AG04449 (cell line): ENCODE measurements at regions not wholly inside any gene's neighbourhood (a gene's known extent, or its start where the extent isn't known, plus 50 kb on each side); places are given as distances from the start of the nearest gene placed in this dataset.

Experiments used
- CTCF ChIA-PET: fragments of 350-600 bp; formaldehyde crosslinking; extraction: SDS; loops from one replicate; lab custom pipeline; 2021; ENCODE audit warnings: antibody characterized with exemption; lab: Yijun Ruan, JAX
- POLR2A ChIA-PET: fragments of 400-600, 350-600 bp; formaldehyde crosslinking; extraction: SDS; loops from one replicate; lab custom pipeline; 2020; ENCODE audit warnings: antibody characterized with exemption, inconsistent platforms; lab: Yijun Ruan, JAX
- DNase-seq: peaks from one replicate; pipeline ENCODE4 v3.0.0-alpha.2; 2010; ENCODE audit warnings: low read depth, low spot score
- H3K4me3 ChIP-seq: 2 replicates; pipeline ENCODE4 v1.5.1; 2011; ENCODE audit warnings: low read depth, mild to moderate bottlenecking, control low read depth, low read length
- TF ChIP-seq, protein P1 (sequence below): IDR thresholded peaks from one replicate; pipeline ENCODE4 v1.5.1; 2011; ENCODE audit warnings: mild to moderate bottlenecking, moderate library complexity, low read length, control low read depth, inconsistent platforms; ENCODE audit not compliant: insufficient read depth; ENCODE audit errors: missing control alignments

DNA sequence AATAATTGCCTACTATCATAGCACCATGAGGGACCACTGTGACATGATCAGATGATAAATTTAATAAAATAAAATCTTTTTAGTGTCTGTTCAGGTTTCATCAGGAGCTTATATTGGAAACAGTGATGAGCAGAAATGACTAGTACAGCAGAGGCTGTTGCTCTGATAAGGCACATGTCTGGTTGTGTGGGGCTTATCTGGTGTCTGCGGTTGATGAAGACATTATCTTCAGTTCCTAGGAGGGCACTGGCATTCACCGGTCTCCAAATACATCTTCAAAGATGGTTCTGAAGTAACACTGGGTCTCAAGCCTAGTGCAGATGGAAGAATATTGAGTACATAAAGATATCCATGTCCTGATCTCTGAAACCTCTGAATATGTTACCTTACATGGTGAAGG, 125.3 kb downstream of the SUCNR1 start:
- CTCF ChIA-PET, result no interaction called here
- H3K4me3 ChIP-seq, result no peak overlapping the region
- no peak for DNase-seq
- TF ChIP-seq, protein P1, sequence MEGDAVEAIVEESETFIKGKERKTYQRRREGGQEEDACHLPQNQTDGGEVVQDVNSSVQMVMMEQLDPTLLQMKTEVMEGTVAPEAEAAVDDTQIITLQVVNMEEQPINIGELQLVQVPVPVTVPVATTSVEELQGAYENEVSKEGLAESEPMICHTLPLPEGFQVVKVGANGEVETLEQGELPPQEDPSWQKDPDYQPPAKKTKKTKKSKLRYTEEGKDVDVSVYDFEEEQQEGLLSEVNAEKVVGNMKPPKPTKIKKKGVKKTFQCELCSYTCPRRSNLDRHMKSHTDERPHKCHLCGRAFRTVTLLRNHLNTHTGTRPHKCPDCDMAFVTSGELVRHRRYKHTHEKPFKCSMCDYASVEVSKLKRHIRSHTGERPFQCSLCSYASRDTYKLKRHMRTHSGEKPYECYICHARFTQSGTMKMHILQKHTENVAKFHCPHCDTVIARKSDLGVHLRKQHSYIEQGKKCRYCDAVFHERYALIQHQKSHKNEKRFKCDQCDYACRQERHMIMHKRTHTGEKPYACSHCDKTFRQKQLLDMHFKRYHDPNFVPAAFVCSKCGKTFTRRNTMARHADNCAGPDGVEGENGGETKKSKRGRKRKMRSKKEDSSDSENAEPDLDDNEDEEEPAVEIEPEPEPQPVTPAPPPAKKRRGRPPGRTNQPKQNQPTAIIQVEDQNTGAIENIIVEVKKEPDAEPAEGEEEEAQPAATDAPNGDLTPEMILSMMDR, result no peak
- POLR2A ChIA-PET, result no interaction called here

DNA sequence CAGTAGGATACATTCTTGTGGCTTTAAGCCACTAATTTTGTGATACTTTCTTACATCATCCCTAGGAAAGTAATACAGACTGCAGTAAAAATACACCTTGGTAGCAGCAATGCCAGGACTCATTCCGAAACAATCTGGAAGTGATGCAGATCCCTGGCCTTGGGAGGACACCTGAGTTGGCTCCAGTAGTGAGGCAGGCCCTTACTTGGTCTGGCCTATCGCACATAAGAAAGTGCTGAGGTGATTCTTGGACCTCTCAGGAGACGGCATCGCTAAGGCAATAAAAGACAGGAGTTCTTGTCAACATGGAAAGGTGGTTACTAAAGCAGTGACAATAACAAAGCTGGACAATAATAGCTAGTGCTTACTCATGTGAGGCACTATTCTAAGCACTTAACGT, 126.5 kb downstream of the SUCNR1 start:
- DNase-seq, result no peak
- ChIA-PET POLR2A (no interaction called here), CTCF (no interaction called here)
- TF ChIP-seq, protein P1, result no peak
- no peak overlapping the region for H3K4me3 ChIP-seq

DNA sequence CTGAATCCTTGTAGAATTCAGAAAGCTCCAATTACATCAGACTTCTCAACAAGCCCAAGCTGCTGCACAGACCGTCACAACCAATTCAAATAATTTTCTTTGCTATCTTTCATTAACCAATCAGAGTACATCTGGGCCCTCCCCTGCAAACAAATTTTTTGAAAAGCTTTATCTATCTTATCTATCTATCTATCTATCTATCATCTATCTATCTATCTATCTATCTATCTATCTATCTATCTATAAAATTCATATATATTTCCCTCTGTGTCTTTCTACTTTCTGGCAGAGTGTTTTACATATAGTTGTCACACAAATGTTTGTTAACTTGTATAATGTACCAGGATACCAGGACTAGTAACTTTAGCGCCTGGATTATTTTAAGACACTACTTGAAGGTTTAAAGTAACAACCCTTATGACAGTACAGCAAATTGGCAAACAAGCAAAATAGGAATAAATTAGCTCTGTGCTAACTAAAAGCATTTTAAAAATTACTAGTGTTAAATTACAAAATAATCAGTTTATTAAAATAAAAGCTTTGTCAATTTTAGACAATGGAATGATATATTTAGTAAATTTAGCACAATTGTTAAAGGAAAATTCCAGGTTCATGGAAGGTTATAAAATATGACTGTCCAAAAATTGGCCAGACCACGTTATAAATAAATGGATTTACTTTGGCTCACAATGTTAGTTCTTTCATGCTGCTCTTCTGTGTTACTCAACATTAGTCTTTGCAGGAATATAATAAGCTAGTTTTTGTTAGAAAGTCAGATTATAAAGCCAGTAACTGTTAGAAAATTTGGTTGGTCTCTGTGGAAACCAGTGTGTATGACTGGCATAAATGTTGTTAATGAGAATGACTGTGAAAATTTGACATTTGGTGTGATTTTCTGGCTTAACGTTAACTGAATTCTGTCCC, 138.6 kb downstream of the SUCNR1 start:
- TF ChIP-seq, protein P1, result no peak
- H3K4me3 ChIP-seq, result no peak overlapping the region
- POLR2A ChIA-PET, result no interaction called here
- CTCF ChIA-PET, result interaction anchor here (1.5 kb wide), 1 partner anchor 14 kb away, joined by 3 read pairs; no protein-coding TSS in a partner anchor
- no peak for DNase-seq

DNA sequence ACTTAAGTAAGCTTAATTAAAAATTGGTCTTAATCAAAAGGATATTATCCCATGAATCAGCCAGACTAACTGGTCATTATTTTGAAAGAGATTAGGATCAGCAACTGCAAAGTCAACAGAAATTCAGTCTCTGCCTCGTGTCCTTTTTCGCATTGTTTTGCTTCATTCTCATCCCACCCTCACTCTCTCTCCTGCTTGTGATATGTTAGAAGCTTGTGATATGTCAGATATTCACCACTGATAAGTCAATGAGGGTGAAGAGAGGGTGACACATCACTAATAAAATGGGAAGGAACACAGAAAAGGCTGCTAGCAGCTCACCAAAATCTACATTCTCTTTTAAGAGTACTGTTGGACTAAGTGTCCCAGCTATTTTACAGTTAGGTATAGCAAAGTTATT, 146.1 kb downstream of the SUCNR1 start:
- TF ChIP-seq, protein P1, result no peak
- ChIA-PET POLR2A (no interaction called here), CTCF (no interaction called here)
- H3K4me3 ChIP-seq, result no peak overlapping the region
- DNase-seq, result no peak

DNA sequence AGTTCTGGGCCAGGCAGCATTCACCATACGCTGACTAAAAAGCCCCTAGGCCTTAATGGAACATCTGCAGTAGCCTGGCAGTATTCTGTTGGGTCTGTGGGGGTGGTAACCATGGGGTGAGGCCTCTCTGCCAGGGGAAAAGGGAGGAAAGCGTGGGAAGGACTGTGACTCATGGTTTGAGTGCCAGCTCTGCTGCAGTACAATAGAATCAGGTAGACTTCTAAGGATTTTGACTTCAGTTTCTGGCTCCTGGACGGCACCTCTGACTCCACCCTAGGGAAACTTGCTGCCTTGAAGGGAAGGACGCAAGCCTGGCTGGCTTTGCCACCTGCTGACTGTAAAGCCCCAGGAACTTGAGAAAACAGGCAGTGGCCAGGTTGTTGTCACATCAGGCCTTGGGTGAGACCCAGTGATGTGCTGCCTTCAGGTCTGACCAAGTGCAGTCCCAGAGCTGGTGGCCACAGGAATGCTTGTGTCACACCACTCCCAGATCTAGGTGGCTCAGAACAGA, 148.6 kb downstream of the SUCNR1 start:
- ChIA-PET POLR2A (no interaction called here), CTCF (no interaction called here)
- DNase-seq, result no peak
- H3K4me3 ChIP-seq, result no peak overlapping the region
- TF ChIP-seq, protein P1, result no peak

DNA sequence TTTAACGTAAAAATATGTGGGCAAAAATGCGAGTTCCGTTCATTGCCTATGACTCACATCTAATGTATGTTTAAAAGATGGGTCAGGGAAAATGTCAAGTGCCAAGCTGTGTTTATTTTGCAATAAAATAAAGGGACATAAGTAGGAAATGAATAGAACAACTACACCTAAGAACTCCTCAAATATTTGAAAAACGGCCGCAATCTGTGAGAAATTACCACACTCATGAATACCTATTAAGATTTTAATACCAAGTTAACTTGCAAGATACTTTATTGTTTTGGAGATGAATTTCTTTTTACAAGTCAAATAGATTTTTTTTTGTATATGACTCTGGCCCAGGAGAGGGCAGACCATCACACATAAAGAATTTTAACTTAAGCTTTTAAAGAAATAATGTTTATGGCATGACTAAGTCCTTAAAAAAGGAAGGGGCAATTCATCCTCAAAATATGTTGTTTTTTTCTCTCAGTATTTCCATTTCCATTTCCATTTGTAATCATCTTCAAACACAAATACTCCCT, 152.7 kb downstream of the SUCNR1 start:
- TF ChIP-seq, protein P1, result peak; percentile 12
- ChIA-PET POLR2A (interaction anchor here (0.7 to 1.2 kb wide), 2 partner anchors 243 to 306 kb away, joined by 3 to 8 read pairs; partner anchors contain the start of gene MBNL1), CTCF (interaction anchor here (0.6 to 1.4 kb wide), 4 partner anchors 12 to 420 kb away, joined by 3 read pairs; no protein-coding TSS in a partner anchor)
- peak; percentile 75 for DNase-seq
- no peak overlapping the region for H3K4me3 ChIP-seq
